HL-60 (cell line): ENCODE measurements at regions not wholly inside any gene's neighbourhood (a gene's known extent, or its start where the extent isn't known, plus 50 kb on each side); places are given as distances from the start of the nearest gene placed in this dataset.

Experiments
- DNase-seq, 2 experiments: peaks; one replicate each; pipeline ENCODE4 v3.0.0-alpha.2; 2010 to 2020; ENCODE audit warnings: low read depth in 1 of 2, low spot score in 1 of 2
- H3K27ac ChIP-seq: fragments of 250-450 bp; sonication (Bioruptor Pico); replicated peaks from 2 replicates; pipeline ENCODE4 v1.5.1; 2020; ENCODE audit warnings: mild to moderate bottlenecking, moderate library complexity
- H3K27me3 ChIP-seq: fragments of 250-450 bp; sonication (Bioruptor Pico); 2 replicates; pipeline ENCODE4 v1.5.1; 2021; ENCODE audit warnings: mild to moderate bottlenecking, moderate library complexity; ENCODE audit not compliant: insufficient read depth, poor library complexity, severe bottlenecking
- H3K4me3 ChIP-seq: replicated peaks from 2 replicates; pipeline ENCODE4 v1.5.1; 2011; ENCODE audit warnings: mild to moderate bottlenecking, control low read depth, low read length; ENCODE audit not compliant: insufficient read depth
- CTCF ChIP-seq: IDR thresholded peaks from one replicate; pipeline ENCODE4 v1.5.1; 2011; ENCODE audit warnings: low read length, control low read depth, inconsistent platforms; ENCODE audit not compliant: insufficient read depth
- GABPA ChIP-seq: IDR thresholded peaks from 2 replicates; pipeline ENCODE4 v1.6.1; 2012; ENCODE audit warnings: low read depth
- POLR2AphosphoS5 ChIP-seq: IDR thresholded peaks from 2 replicates; pipeline ENCODE4 v1.6.1; 2012; ENCODE audit warnings: low read depth
- REST ChIP-seq: IDR thresholded peaks from 2 replicates; pipeline ENCODE4 v1.6.1; 2012; ENCODE audit warnings: low read depth; ENCODE audit not compliant: insufficient replicate concordance
- SPI1 ChIP-seq: IDR thresholded peaks from 2 replicates; pipeline ENCODE4 v1.6.1; 2012; ENCODE audit warnings: low read depth, mild to moderate bottlenecking, borderline replicate concordance

- Histone ChIP-seq H3K4me3 (no peak overlapping the region), H3K27ac (no peak overlapping the region), H3K27me3 (no peaks in the 10 kb centered on the region)
- no peak for DNase-seq
- TF ChIP-seq SPI1 (no peak), REST (no peak), GABPA (no peak), CTCF (no peak), POLR2AphosphoS5 (no peak)
Measured at GRCh38 chr5:143892908-143893307, 80.9 kb downstream of the HMHB1 start.

- no peak for DNase-seq
- Histone ChIP-seq H3K27me3 (no peaks in the 10 kb centered on the region), H3K27ac (no peak overlapping the region), H3K4me3 (no peak overlapping the region)
- TF ChIP-seq POLR2AphosphoS5 (no peak), GABPA (no peak), CTCF (no peak), REST (no peak), SPI1 (no peak)
Measured at GRCh38 chr5:143893638-143894037, 81.7 kb downstream of the HMHB1 start.

- no peak overlapping the region for H3K27ac ChIP-seq
- no peak overlapping the region for H3K4me3 ChIP-seq
- no peak for TF ChIP-seq CTCF
- no peak for TF ChIP-seq GABPA
- TF ChIP-seq REST: no peak
- no peak for TF ChIP-seq SPI1
- TF ChIP-seq POLR2AphosphoS5: no peak
- no peaks in the 10 kb centered on the region for H3K27me3 ChIP-seq
- DNase-seq: no peak
Measured at GRCh38 chr5:143896516-143896915, 84.6 kb downstream of the HMHB1 start.
